ENCODE measurements at regions not wholly inside any gene's neighbourhood (a gene's known extent, or its start where the extent isn't known, plus 50 kb on each side); places are given as distances from the start of the nearest gene placed in this dataset.
A peak's percentile ranks its signal among the peaks of the same experiment; 100 is the strongest.
"Not testable (repeated sequence)": the region's sequence is repeated elsewhere in the genome, so short reads cannot be mapped to it uniquely, and the experiment has no call there.

- no peaks in the 10 kb centered on the region for H3K4me1 ChIP-seq
- H3K9me3 ChIP-seq, result no peaks in the 10 kb centered on the region
- DNase-seq (ENCODE audit: low spot score in 2 of 2), result no peak
- H3K4me3 ChIP-seq, result no peak overlapping the region
- in situ Hi-C loops (cut with MboI; ENCODE audit: low sequenced_read_pairs), result no loop called here
- no peaks in the 10 kb centered on the region for H3K36me3 ChIP-seq (replicated peaks)
- no peaks in the 10 kb centered on the region for H3K27me3 ChIP-seq (ENCODE audit: low read depth)
Measured at GRCh38 chr5:67659288-67659687, 462.7 kb upstream of the CD180 start.

DNA sequence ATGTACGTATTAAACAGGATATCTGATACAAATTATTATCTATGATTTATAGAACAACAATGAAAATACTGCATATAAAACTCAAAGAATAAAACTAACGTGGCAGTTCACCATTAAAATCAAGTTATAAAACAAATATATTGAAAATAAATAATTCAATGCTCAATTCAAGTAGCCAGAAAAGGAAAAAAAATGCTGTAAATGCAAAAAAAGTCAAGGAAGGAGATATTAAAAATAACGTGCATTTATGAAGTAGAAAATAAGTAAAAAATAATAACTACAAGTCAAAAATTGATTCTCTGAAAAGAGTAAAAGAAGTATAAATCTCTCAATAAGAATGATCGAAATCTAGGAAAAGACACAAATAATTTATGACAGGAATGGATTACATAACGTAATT is 460.5 kb upstream of the CD180 start:
- no peak for DNase-seq (ENCODE audit: low spot score in 2 of 2)
- Histone ChIP-seq H3K9me3 (no peaks in the 10 kb centered on the region), H3K27me3 (ENCODE audit: low read depth) (no peaks in the 10 kb centered on the region), H3K36me3 (replicated peaks) (no peaks in the 10 kb centered on the region), H3K4me1 (no peaks in the 10 kb centered on the region), H3K4me3 (no peak overlapping the region)
- in situ Hi-C loops (cut with MboI; ENCODE audit: low sequenced_read_pairs), result no loop called here

- Histone ChIP-seq H3K9me3 (no peaks in the 10 kb centered on the region), H3K4me1 (no peaks in the 10 kb centered on the region), H3K4me3 (no peak overlapping the region), H3K27me3 (ENCODE audit: low read depth) (no peaks in the 10 kb centered on the region), H3K36me3 (replicated peaks) (no peaks in the 10 kb centered on the region)
- in situ Hi-C loops (cut with MboI; ENCODE audit: low sequenced_read_pairs), result no loop called here
- DNase-seq (ENCODE audit: low spot score in 2 of 2), result no peak
Measured at GRCh38 chr5:67652201-67652600, 455.6 kb upstream of the CD180 start.

- no peaks in the 10 kb centered on the region for H3K4me1 ChIP-seq
- in situ Hi-C loops (cut with MboI; ENCODE audit: low sequenced_read_pairs), result no loop called here
- no peaks in the 10 kb centered on the region for H3K27me3 ChIP-seq (ENCODE audit: low read depth)
- H3K36me3 ChIP-seq (replicated peaks), result no peaks in the 10 kb centered on the region
- H3K9me3 ChIP-seq, result no peaks in the 10 kb centered on the region
- no peak for DNase-seq (ENCODE audit: low spot score in 2 of 2)
- no peak overlapping the region for H3K4me3 ChIP-seq
Measured at GRCh38 chr5:67651180-67651579, 454.6 kb upstream of the CD180 start.

- Histone ChIP-seq H3K4me1 (peaks cover 6% of the 10 kb centered on the region), H3K4me3 (no peak overlapping the region), H3K27me3 (ENCODE audit: low read depth) (no peaks in the 10 kb centered on the region), H3K36me3 (replicated peaks) (no peaks in the 10 kb centered on the region), H3K9me3 (no peaks in the 10 kb centered on the region)
- DNase-seq (ENCODE audit: low spot score in 2 of 2), result no peak
- in situ Hi-C loops (cut with MboI; ENCODE audit: low sequenced_read_pairs), result loop anchor here (25.0 kb wide), 1 partner anchor 411 kb away; no protein-coding TSS in a partner anchor
Measured at GRCh38 chr5:67648201-67648671, 451.6 kb upstream of the CD180 start.

GRCh38 chr5:67647772-67648171 is 451.2 kb upstream of the CD180 start:
- Histone ChIP-seq H3K4me1 (peaks cover 6% of the 10 kb centered on the region), H3K9me3 (no peaks in the 10 kb centered on the region), H3K27me3 (ENCODE audit: low read depth) (no peaks in the 10 kb centered on the region), H3K4me3 (no peak overlapping the region), H3K36me3 (replicated peaks) (no peaks in the 10 kb centered on the region)
- no peak for DNase-seq (ENCODE audit: low spot score in 2 of 2)
- in situ Hi-C loops (cut with MboI; ENCODE audit: low sequenced_read_pairs), result loop anchor here (25.0 kb wide), 1 partner anchor 410 kb away; no protein-coding TSS in a partner anchor

- no peaks in the 10 kb centered on the region for H3K27me3 ChIP-seq (ENCODE audit: low read depth)
- in situ Hi-C loops (cut with MboI; ENCODE audit: low sequenced_read_pairs), result loop anchor here (25.0 kb wide), 1 partner anchor 407 kb away; no protein-coding TSS in a partner anchor
- peak; percentile 52 to 58 for DNase-seq (ENCODE audit: low spot score in 2 of 2)
- H3K4me3 ChIP-seq, result no peak overlapping the region
- H3K4me1 ChIP-seq, result peaks cover 6% of the 10 kb centered on the region
- no peaks in the 10 kb centered on the region for H3K9me3 ChIP-seq
- no peaks in the 10 kb centered on the region for H3K36me3 ChIP-seq (replicated peaks)
Measured at GRCh38 chr5:67644221-67644920, 447.8 kb upstream of the CD180 start.

GRCh38 chr5:67643536-67643935 is 446.9 kb upstream of the CD180 start:
- Histone ChIP-seq H3K36me3 (replicated peaks) (no peaks in the 10 kb centered on the region), H3K4me3 (no peak overlapping the region), H3K27me3 (ENCODE audit: low read depth) (no peaks in the 10 kb centered on the region), H3K9me3 (no peaks in the 10 kb centered on the region), H3K4me1 (peaks cover 6% of the 10 kb centered on the region)
- no peak for DNase-seq (ENCODE audit: low spot score in 2 of 2)
- in situ Hi-C loops (cut with MboI; ENCODE audit: low sequenced_read_pairs), result loop anchor here (25.0 kb wide), 1 partner anchor 406 kb away; no protein-coding TSS in a partner anchor

DNA sequence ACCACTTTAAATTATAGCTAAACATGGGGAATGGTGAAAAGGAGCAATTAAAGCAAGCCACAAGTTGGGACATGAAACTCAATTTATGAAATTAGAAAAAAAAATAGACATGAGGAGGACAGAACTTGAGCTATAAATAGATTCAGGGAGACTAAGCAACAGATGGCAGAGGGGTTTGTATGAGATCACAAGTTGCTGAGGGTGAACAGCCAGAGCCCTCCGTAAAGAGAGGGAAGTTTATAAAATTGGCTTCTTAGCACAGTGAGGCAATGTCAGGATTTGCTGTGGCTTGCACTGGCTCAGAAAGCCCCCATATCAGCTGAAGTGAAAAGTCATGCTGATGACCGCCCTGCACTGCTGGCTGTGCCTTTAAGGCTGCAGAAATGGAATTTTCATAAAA is 443.4 kb upstream of the CD180 start:
- Histone ChIP-seq H3K9me3 (no peaks in the 10 kb centered on the region), H3K27me3 (ENCODE audit: low read depth) (no peaks in the 10 kb centered on the region), H3K36me3 (replicated peaks) (no peaks in the 10 kb centered on the region), H3K4me1 (peaks cover 6% of the 10 kb centered on the region), H3K4me3 (no peak overlapping the region)
- no peak for DNase-seq (ENCODE audit: low spot score in 2 of 2)
- in situ Hi-C loops (cut with MboI; ENCODE audit: low sequenced_read_pairs), result loop anchor here (25.0 kb wide), 1 partner anchor 403 kb away; no protein-coding TSS in a partner anchor

- in situ Hi-C loops (cut with MboI; ENCODE audit: low sequenced_read_pairs), result loop anchor here (25.0 kb wide), 1 partner anchor 402 kb away; no protein-coding TSS in a partner anchor
- DNase-seq (ENCODE audit: low spot score in 2 of 2), result no peak
- H3K4me1 ChIP-seq, result peaks cover 3% of the 10 kb centered on the region
Measured at GRCh38 chr5:67639313-67639712, 442.7 kb upstream of the CD180 start.

DNA sequence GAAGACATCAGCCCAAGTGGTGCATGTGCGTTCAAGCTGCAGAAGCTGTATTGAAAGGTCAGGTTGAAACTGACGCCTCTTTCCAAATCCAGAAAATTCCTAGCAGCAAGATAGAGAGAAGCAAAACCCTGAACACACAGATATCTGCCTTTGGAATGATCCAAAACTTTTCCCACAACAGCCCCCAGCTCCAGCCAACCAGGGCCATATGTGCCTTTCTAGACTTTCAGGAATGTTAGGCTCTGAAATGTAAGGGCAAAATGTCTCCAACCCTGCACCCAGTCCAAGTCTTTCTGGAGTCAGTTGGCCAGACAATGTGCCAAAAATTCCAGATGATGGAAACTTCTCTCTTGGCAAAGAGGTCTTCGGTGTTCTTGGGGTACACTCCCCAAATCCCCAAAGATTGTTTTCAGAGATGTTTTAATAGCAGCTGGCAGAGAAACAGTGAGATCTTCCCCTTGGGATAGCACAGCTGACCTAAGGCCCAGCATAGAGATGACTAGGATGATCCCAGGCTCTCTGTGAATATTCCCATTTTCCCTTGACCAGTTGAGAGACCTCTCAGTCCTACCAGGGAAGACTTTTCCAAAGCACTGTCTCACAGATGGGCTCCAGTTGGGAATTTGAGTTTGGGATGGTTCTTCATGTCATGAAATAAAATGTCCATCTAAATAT is 440.4 kb upstream of the CD180 start:
- DNase-seq (ENCODE audit: low spot score in 2 of 2), result no peak
- Histone ChIP-seq H3K27me3 (ENCODE audit: low read depth) (no peaks in the 10 kb centered on the region), H3K9me3 (no peaks in the 10 kb centered on the region), H3K36me3 (replicated peaks) (no peaks in the 10 kb centered on the region), H3K4me1 (no peaks in the 10 kb centered on the region), H3K4me3 (no peak overlapping the region)
- in situ Hi-C loops (cut with MboI; ENCODE audit: low sequenced_read_pairs), result loop anchor here (25.0 kb wide), 1 partner anchor 400 kb away; no protein-coding TSS in a partner anchor

More at GRCh38 chr5:67639313-67639712, 442.7 kb upstream of the CD180 start:
- Histone ChIP-seq H3K9me3 (no peaks in the 10 kb centered on the region), H3K4me3 (no peak overlapping the region), H3K36me3 (replicated peaks) (no peaks in the 10 kb centered on the region), H3K27me3 (ENCODE audit: low read depth) (no peaks in the 10 kb centered on the region)

DNA sequence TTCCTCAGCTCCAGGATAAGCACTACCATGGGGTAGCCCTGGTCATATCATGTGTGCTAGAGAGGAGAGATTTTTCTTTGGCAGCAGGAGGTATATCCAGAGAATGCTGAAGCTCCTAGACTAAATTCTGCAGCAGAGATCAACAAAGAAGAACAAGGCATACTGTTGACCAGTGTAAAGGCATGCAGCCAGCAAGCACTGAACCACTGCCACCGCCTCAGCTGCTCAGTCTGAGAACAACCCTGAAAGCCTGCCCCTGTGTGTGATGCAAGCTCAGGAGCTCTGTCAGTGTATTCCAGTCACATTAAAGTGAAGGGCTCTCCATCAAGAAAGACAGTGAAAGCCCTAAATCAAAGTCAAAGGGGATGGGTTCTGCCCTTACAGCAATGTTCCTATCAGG is 439.5 kb upstream of the CD180 start:
- Histone ChIP-seq H3K36me3 (replicated peaks) (no peaks in the 10 kb centered on the region), H3K4me1 (no peaks in the 10 kb centered on the region), H3K27me3 (ENCODE audit: low read depth) (no peaks in the 10 kb centered on the region), H3K4me3 (no peak overlapping the region), H3K9me3 (no peaks in the 10 kb centered on the region)
- in situ Hi-C loops (cut with MboI; ENCODE audit: low sequenced_read_pairs), result loop anchor here (25.0 kb wide), 1 partner anchor 399 kb away; no protein-coding TSS in a partner anchor
- DNase-seq (ENCODE audit: low spot score in 2 of 2), result no peak

DNA sequence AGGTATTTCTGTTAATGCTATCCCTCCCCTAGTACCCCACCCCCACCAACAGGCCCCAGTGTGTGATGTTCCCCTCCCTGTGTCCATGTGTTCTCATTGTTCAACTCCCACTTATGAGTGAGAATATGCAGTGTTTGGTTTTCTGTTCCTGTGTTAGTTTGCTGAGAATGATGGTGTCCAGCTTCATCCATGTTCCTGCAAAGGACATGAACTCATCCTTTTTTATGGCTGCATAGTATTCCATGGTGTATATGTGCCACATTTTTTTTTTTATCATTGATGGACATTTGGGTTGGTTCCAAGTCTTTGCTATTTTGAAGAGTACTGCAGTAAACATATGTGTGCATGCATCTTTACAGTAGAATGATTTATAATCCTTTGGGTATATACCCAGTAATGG is 430.5 kb upstream of the CD180 start:
- in situ Hi-C loops (cut with MboI; ENCODE audit: low sequenced_read_pairs), result loop anchor here (25.0 kb wide), 1 partner anchor 390 kb away; no protein-coding TSS in a partner anchor

DNA sequence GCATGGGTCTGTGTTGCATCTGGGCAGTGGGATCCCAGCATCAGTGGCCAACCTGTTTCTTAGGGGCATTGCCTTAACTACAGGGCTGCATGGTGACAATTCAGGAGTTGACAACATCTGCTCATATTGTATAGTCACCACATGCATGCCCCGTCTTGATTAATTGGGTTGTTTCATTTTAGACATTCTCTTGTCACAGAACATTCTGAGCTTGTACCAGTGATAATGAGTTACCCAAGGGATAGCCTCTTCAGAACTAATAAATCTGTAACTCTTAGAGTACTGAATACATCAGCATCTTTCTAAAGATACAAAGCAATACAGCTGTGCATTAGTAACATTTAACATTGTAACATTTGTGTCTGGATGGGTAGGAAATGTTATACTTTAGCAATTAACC is 426.5 kb upstream of the CD180 start:
- H3K27me3 ChIP-seq (ENCODE audit: low read depth), result no peaks in the 10 kb centered on the region
- no peaks in the 10 kb centered on the region for H3K9me3 ChIP-seq
- DNase-seq (ENCODE audit: low spot score in 2 of 2), result no peak
- no peak overlapping the region for H3K4me3 ChIP-seq
- no peaks in the 10 kb centered on the region for H3K36me3 ChIP-seq (replicated peaks)
- H3K4me1 ChIP-seq, result no peaks in the 10 kb centered on the region
- in situ Hi-C loops (cut with MboI; ENCODE audit: low sequenced_read_pairs), result no loop called here

More for the DNA sequence above, 430.5 kb upstream of the CD180 start:
- H3K27me3 ChIP-seq (ENCODE audit: low read depth); DNase-seq (ENCODE audit: low spot score in 2 of 2); H3K36me3 ChIP-seq (replicated peaks); H3K4me1 ChIP-seq; H3K9me3 ChIP-seq; H3K4me3 ChIP-seq: not testable (repeated sequence)

Measured in HAP-1 (cell line).